B cell (primary cell): ENCODE measurements at regions not wholly inside any gene's neighbourhood (a gene's known extent, or its start where the extent isn't known, plus 50 kb on each side); places are given as distances from the start of the nearest gene placed in this dataset.

Experiments
- ATAC-seq: fragments of 200-7000 bp; cut with Tn5 transposase; one replicate; pipeline ENCODE4 v1.10.0; 2021; ENCODE audit warnings: low read depth, mild to moderate bottlenecking, moderate number of reproducible peaks, moderate library complexity
- CTCF ChIA-PET: fragments of 350-600 bp; sonication (Branson Sonifier 250); formaldehyde crosslinking; loops from one replicate; lab custom pipeline; 2021; ENCODE audit warnings: antibody characterized with exemption, inconsistent platforms; lab: Charles Lee
- POLR2A ChIA-PET: fragments of 350-600 bp; sonication (Branson Sonifier 250); formaldehyde crosslinking; loops from one replicate; lab custom pipeline; 2021; ENCODE audit warnings: antibody characterized with exemption; lab: Charles Lee
- DNase-seq: peaks from one replicate; pipeline ENCODE4 v3.0.0; 2013
- H2AFZ ChIP-seq: 2 replicates; pipeline ENCODE4 v1.6.1; 2012; ENCODE audit warnings: mild to moderate bottlenecking, low read depth, low read length; ENCODE audit not compliant: insufficient read depth, poor library complexity, severe bottlenecking
- H3K27ac ChIP-seq, 2 donors: 1 replicate in 1 of 2; 2 replicates in 1 of 2; pipeline ENCODE4 v1.5.1; 2012 to 2013; ENCODE audit warnings: low read length in 2 of 2, mild to moderate bottlenecking in 2 of 2, moderate library complexity in 1 of 2
- H3K27me3 ChIP-seq, 4 experiments: fragments of 200-600 bp in 1 of 4; sonication (generic) in 1 of 4; replicated peaks in 1 of 4; 1 replicate in 2 of 4; 2 replicates in 2 of 4; pipeline versions ENCODE4 v1.6.1 to v1.7.0; 2013 to 2016; ENCODE audit warnings: low read length in 3 of 4, mild to moderate bottlenecking in 2 of 4, mixed read lengths in 1 of 4, moderate library complexity in 1 of 4; ENCODE audit not compliant: insufficient read depth in 4 of 4, control insufficient read depth in 3 of 4; ENCODE audit errors: control extremely low read depth in 1 of 4
- H3K36me3 ChIP-seq, 2 experiments: replicated peaks in 1 of 2; 1 replicate in 1 of 2; 2 replicates in 1 of 2; pipeline versions ENCODE4 v1.6.1 to v1.7.1; 2013; ENCODE audit warnings: low read length in 1 of 2; ENCODE audit not compliant: insufficient read depth in 2 of 2, control insufficient read depth in 1 of 2; ENCODE audit errors: control extremely low read depth in 1 of 2, extremely low read depth in 1 of 2
- H3K4me1 ChIP-seq, 2 donors: fragments of 200-600 bp in 1 of 2; sonication (generic) in 1 of 2; 1 replicate in 1 of 2; 2 replicates in 1 of 2; pipeline versions ENCODE4 v1.5.1 to v1.6.1; 2013 to 2017; ENCODE audit warnings: low read length in 2 of 2; ENCODE audit not compliant: control insufficient read depth in 2 of 2, insufficient read depth in 2 of 2
- H3K4me2 ChIP-seq: replicated peaks from 2 replicates; pipeline ENCODE3; 2012; ENCODE audit warnings: mild to moderate bottlenecking, low read depth, low read length; ENCODE audit not compliant: poor library complexity, severe bottlenecking
- H3K4me3 ChIP-seq, 5 experiments: fragments of 200-600 bp in 1 of 5; sonication (generic) in 1 of 5; 1 replicate in 3 of 5; 2 replicates in 2 of 5; pipeline versions ENCODE4 v1.5.1 to v1.7.0; 2011 to 2016; ENCODE audit warnings: low read length in 4 of 5, mild to moderate bottlenecking in 4 of 5, low read depth in 2 of 5, control low read depth in 1 of 5, moderate library complexity in 1 of 5; ENCODE audit not compliant: insufficient read depth in 1 of 5; ENCODE audit errors: control extremely low read depth in 1 of 5, extremely low read depth in 1 of 5
- H3K79me2 ChIP-seq: fragments of 200-600 bp; sonication (generic); one replicate; pipeline ENCODE4 v1.6.0; 2016; ENCODE audit warnings: low read length; ENCODE audit not compliant: control insufficient read depth, insufficient read depth
- H3K9ac ChIP-seq: fragments of 200-600 bp; sonication (generic); 2 replicates; pipeline ENCODE4 v1.6.1; 2017; ENCODE audit warnings: mild to moderate bottlenecking, low read length, moderate library complexity
- H3K9me3 ChIP-seq, 3 donors: one replicate each; pipeline versions ENCODE4 v1.6.1 to v1.7.1; 2013; ENCODE audit warnings: low read length in 2 of 3; ENCODE audit not compliant: control insufficient read depth in 2 of 3, insufficient read depth in 1 of 3; ENCODE audit errors: control extremely low read depth in 1 of 3
- H4K20me1 ChIP-seq: 2 replicates; pipeline ENCODE4 v1.6.0; 2012; ENCODE audit warnings: mild to moderate bottlenecking, low read length; ENCODE audit not compliant: insufficient read depth, control insufficient read depth, poor library complexity, severe bottlenecking
- H3K27ac Mint-ChIP-seq: one replicate; pipeline ENCODE4 v1.8.0; 2021; ENCODE audit warnings: mixed read lengths
- H3K27me3 Mint-ChIP-seq: one replicate; pipeline ENCODE4 v1.8.0; 2021; ENCODE audit warnings: mixed read lengths
- H3K4me1 Mint-ChIP-seq: one replicate; pipeline ENCODE4 v1.8.0; 2021; ENCODE audit warnings: mixed read lengths
- H3K4me3 Mint-ChIP-seq: one replicate; pipeline ENCODE4 v1.8.0; 2021; ENCODE audit warnings: mixed read lengths
- H3K9me3 Mint-ChIP-seq: one replicate; pipeline ENCODE4 v1.8.0; 2022; ENCODE audit warnings: mixed read lengths; ENCODE audit not compliant: insufficient read depth
- CTCF ChIP-seq: fragments of 200-600 bp; IDR thresholded peaks from one replicate; pipeline ENCODE4 v1.8.0; 2022; ENCODE audit warnings: antibody characterized with exemption, mild to moderate bottlenecking
- EZH2 ChIP-seq: IDR thresholded peaks from 2 replicates; pipeline ENCODE4 v1.6.1; 2012; ENCODE audit warnings: borderline replicate concordance, low read depth, mild to moderate bottlenecking, moderate library complexity, low read length; ENCODE audit not compliant: insufficient read depth, poor library complexity, severe bottlenecking
- WGBS: methylation state at CpG from one replicate; pipeline ENCODE4 v1.1.5; 2013; ENCODE audit warnings: missing lambda C conversion rate; ENCODE audit not compliant: insufficient coverage; 5-methylcytosine and 5-hydroxymethylcytosine counted together
- intact Hi-C: fragments of 100-400 bp; cut with micrococcal nuclease; formaldehyde crosslinking; loops from one replicate; pipeline ENCODE4 v1.10.0; 2022

- H4K20me1 ChIP-seq: no peaks in the 10 kb centered on the region
- no peak overlapping the region for H2AFZ ChIP-seq
- H3K27ac Mint-ChIP-seq: no peak overlapping the region
- ATAC-seq: no peak
- ChIA-PET CTCF (no interaction called here), POLR2A (no interaction called here)
- 98% methylated on average over 5 of the region's 5 CpGs for WGBS
- H3K27ac ChIP-seq: no peak overlapping the region
- H3K9me3 Mint-ChIP-seq: peaks cover 5% of the 10 kb centered on the region
- H3K79me2 ChIP-seq: no peaks in the 10 kb centered on the region
- intact Hi-C loops: no loop called here
- peaks cover 0 to 5% (median 3%) of the 10 kb centered on the region in 3 donors for H3K9me3 ChIP-seq
- no peaks in the 10 kb centered on the region for H3K36me3 ChIP-seq
- H3K9ac ChIP-seq: no peak overlapping the region
- no peak for DNase-seq
- no peak overlapping the region for H3K4me2 ChIP-seq
- no peak for TF ChIP-seq CTCF
- no peak for TF ChIP-seq EZH2
- no peaks in the 10 kb centered on the region for H3K27me3 Mint-ChIP-seq
- no peak overlapping the region for H3K4me3 Mint-ChIP-seq
- H3K4me1 ChIP-seq: no peaks in the 10 kb centered on the region
- H3K4me1 Mint-ChIP-seq: no peaks in the 10 kb centered on the region
- H3K27me3 ChIP-seq: no peaks in the 10 kb centered on the region
- H3K4me3 ChIP-seq: no peak overlapping the region
Observed at GRCh38 chr5:117633093-117633492, 1058.5 kb upstream of the SEMA6A start.

- Mint-ChIP-seq H3K27me3 (no peaks in the 10 kb centered on the region), H3K27ac (no peak overlapping the region), H3K4me3 (no peak overlapping the region), H3K4me1 (no peaks in the 10 kb centered on the region), H3K9me3 (peaks cover 9% of the 10 kb centered on the region)
- ATAC-seq (no peak), DNase-seq (no peak)
- Histone ChIP-seq H3K27me3 (no peaks in the 10 kb centered on the region), H3K9me3 (no peaks in the 10 kb centered on the region), H2AFZ (no peak overlapping the region), H3K4me3 (no peak overlapping the region), H3K27ac (no peak overlapping the region), H3K9ac (no peak overlapping the region), H3K79me2 (no peaks in the 10 kb centered on the region), H3K36me3 (no peaks in the 10 kb centered on the region), H3K4me2 (no peak overlapping the region), H4K20me1 (no peaks in the 10 kb centered on the region), H3K4me1 (no peaks in the 10 kb centered on the region)
- CTCF ChIA-PET: no interaction called here
- intact Hi-C loops: no loop called here
- WGBS: no CpG with 5 or more reads among the region's 3 CpGs
- TF ChIP-seq CTCF (no peak), EZH2 (no peak)
- POLR2A ChIA-PET: no interaction called here
Observed at GRCh38 chr5:117624201-117624600, 1049.6 kb upstream of the SEMA6A start.
